Kidney tubule cell (primary cell): ENCODE measurements at regions not wholly inside any gene's neighbourhood (a gene's known extent, or its start where the extent isn't known, plus 50 kb on each side); places are given as distances from the start of the nearest gene placed in this dataset.

Source experiments
- DNase-seq: peaks from one replicate; pipeline ENCODE4 v3.0.0-alpha.2; 2018; ENCODE audit warnings: low spot score

- DNase-seq, result no peak
Observed at GRCh38 chr1:239735111-239735510, 348.7 kb downstream of the CHRM3 start.

- no peak for DNase-seq
Observed at GRCh38 chr1:239736479-239736878, 350.1 kb downstream of the CHRM3 start.

GRCh38 chr1:239739375-239739774 is 352.3 kb upstream of the FMN2 start:
- DNase-seq, result no peak

GRCh38 chr1:239739919-239740318 is 351.8 kb upstream of the FMN2 start:
- DNase-seq, result no peak

GRCh38 chr1:239742416-239743109 is 349.1 kb upstream of the FMN2 start:
- DNase-seq, result no peak

GRCh38 chr1:239744851-239745250 is 346.8 kb upstream of the FMN2 start:
- DNase-seq, result no peak

GRCh38 chr1:239755107-239755912 is 336.4 kb upstream of the FMN2 start:
- no peak for DNase-seq

- DNase-seq, result peak; percentile 12
Observed at GRCh38 chr1:239757716-239758115, 334.0 kb upstream of the FMN2 start.

- DNase-seq, result no peak
Observed at GRCh38 chr1:239758756-239759155, 332.9 kb upstream of the FMN2 start.

GRCh38 chr1:239761509-239761908 is 330.2 kb upstream of the FMN2 start:
- no peak for DNase-seq

- DNase-seq, result no peak
Observed at GRCh38 chr1:239763850-239764249, 327.8 kb upstream of the FMN2 start.

GRCh38 chr1:239764546-239764945 is 327.1 kb upstream of the FMN2 start:
- no peak for DNase-seq

GRCh38 chr1:239765163-239765562 is 326.5 kb upstream of the FMN2 start:
- DNase-seq, result no peak

GRCh38 chr1:239771550-239771949 is 320.1 kb upstream of the FMN2 start:
- no peak for DNase-seq

GRCh38 chr1:239772446-239772845 is 319.2 kb upstream of the FMN2 start:
- no peak for DNase-seq

- DNase-seq, result no peak
Observed at GRCh38 chr1:239775466-239775865, 316.2 kb upstream of the FMN2 start.

- DNase-seq, result no peak
Observed at GRCh38 chr1:239778208-239778813, 313.4 kb upstream of the FMN2 start.

GRCh38 chr1:239779962-239780361 is 311.7 kb upstream of the FMN2 start:
- no peak for DNase-seq

GRCh38 chr1:239784896-239785295 is 306.8 kb upstream of the FMN2 start:
- DNase-seq, result no peak

GRCh38 chr1:239785576-239785975 is 306.1 kb upstream of the FMN2 start:
- DNase-seq, result no peak

GRCh38 chr1:239786464-239786863 is 305.2 kb upstream of the FMN2 start:
- no peak for DNase-seq

GRCh38 chr1:239792157-239792556 is 299.5 kb upstream of the FMN2 start:
- no peak for DNase-seq

GRCh38 chr1:239795304-239795703 is 296.4 kb upstream of the FMN2 start:
- DNase-seq, result no peak
